ENCODE measurements at regions not wholly inside any gene's neighbourhood (a gene's known extent, or its start where the extent isn't known, plus 50 kb on each side); places are given as distances from the start of the nearest gene placed in this dataset.
"Not testable (repeated sequence)": the region's sequence is repeated elsewhere in the genome, so short reads cannot be mapped to it uniquely, and the experiment has no call there.

GRCh38 chr15:56792211-56792610 is 58.9 kb upstream of the ZNF280D start:
- Histone ChIP-seq H3K4ac (ENCODE audit: low read depth, low read length) (no peak overlapping the region), H3K9ac (ENCODE audit: extremely low read depth, insufficient read length, low read length) (no peak overlapping the region), H3K27me3 (ENCODE audit: insufficient read depth, low read length) (no peaks in the 10 kb centered on the region), H4K8ac (replicated peaks; ENCODE audit: insufficient read length, low read depth, low read length) (no peak overlapping the region), H3K4me2 (ENCODE audit: insufficient read depth, insufficient read length, low read length) (no peak overlapping the region), H4K91ac (ENCODE audit: insufficient read length, low read depth, low read length) (no peak overlapping the region), H3K14ac (ENCODE audit: insufficient read depth, low read length) (no peak overlapping the region), H4K5ac (ENCODE audit: insufficient read length, low read depth, low read length) (no peak overlapping the region), H2AK5ac (ENCODE audit: insufficient read length, low read length) (no peak overlapping the region), H3K79me1 (ENCODE audit: insufficient read depth, low read depth, low read length, poor library complexity, severe bottlenecking) (no peaks in the 10 kb centered on the region), H2BK12ac (ENCODE audit: insufficient read length, low read depth, low read length) (no peak overlapping the region), H3K23me2 (ENCODE audit: insufficient read length, low read depth, low read length, poor library complexity, severe bottlenecking) (no peaks in the 10 kb centered on the region), H3K23ac (ENCODE audit: insufficient read length, low read depth, low read length) (no peak overlapping the region), H3K4me1 (ENCODE audit: insufficient read depth, low read length) (no peaks in the 10 kb centered on the region), H3K18ac (ENCODE audit: insufficient read length, low read depth, low read length) (no peak overlapping the region), H2BK20ac (ENCODE audit: low read depth, low read length, poor library complexity, severe bottlenecking) (no peak overlapping the region), H2BK120ac (ENCODE audit: low read depth, low read length, poor library complexity, severe bottlenecking) (no peak overlapping the region), H3K79me2 (ENCODE audit: insufficient read depth, low read length) (no peaks in the 10 kb centered on the region), H3K27ac (ENCODE audit: insufficient read length, low read depth, low read length) (no peak overlapping the region), H3T11ph (ENCODE audit: low read length) (no peak overlapping the region), H2AFZ (ENCODE audit: low read length) (no peak overlapping the region), H3K56ac (ENCODE audit: insufficient read length, low read depth, low read length) (no peak overlapping the region), H2BK15ac (ENCODE audit: low read depth, low read length) (no peak overlapping the region), H4K20me1 (ENCODE audit: control insufficient read depth, insufficient read depth, insufficient read length) (no peaks in the 10 kb centered on the region), H3K9me3 (ENCODE audit: control insufficient read depth, low read depth, low read length) (no peaks in the 10 kb centered on the region), H2BK5ac (ENCODE audit: insufficient read length, low read length) (no peak overlapping the region)
- no peak for TF ChIP-seq CTCF (conservative IDR thresholded peaks at IDR 0.05)
- H3K27ac Mint-ChIP-seq = no peak overlapping the region
- H3K36me3 Mint-ChIP-seq (ENCODE audit: insufficient read depth in 1 of 3, low read depth in 3 of 3) = no peaks in the 10 kb centered on the region; a peak in 1 of 7 replicates
- DNase-seq = no peak
- H3K27me3 Mint-ChIP-seq (ENCODE audit: low read depth) = no peaks in the 10 kb centered on the region
- no peaks in the 10 kb centered on the region for H3K4me1 Mint-ChIP-seq
- no CpG with 5 or more reads among the region's 4 CpGs for WGBS (ENCODE audit: extremely low coverage, insufficient read length, low lambda C conversion rate)
- peaks cover 17 to 18% of the 10 kb centered on the region in 2 experiments for H3K9me3 Mint-ChIP-seq
- no peak overlapping the region for H3K4me3 Mint-ChIP-seq

- not testable (repeated sequence) for H3K27ac Mint-ChIP-seq; H3T11ph ChIP-seq (ENCODE audit: low read length); H2BK20ac ChIP-seq (ENCODE audit: low read depth, low read length, poor library complexity, severe bottlenecking); DNase-seq; H3K4ac ChIP-seq (ENCODE audit: low read depth, low read length); H4K5ac ChIP-seq (ENCODE audit: insufficient read length, low read depth, low read length); H2AK5ac ChIP-seq (ENCODE audit: insufficient read length, low read length); H2BK5ac ChIP-seq (ENCODE audit: insufficient read length, low read length); H4K91ac ChIP-seq (ENCODE audit: insufficient read length, low read depth, low read length); H3K4me1 ChIP-seq (ENCODE audit: insufficient read depth, low read length); H3K14ac ChIP-seq (ENCODE audit: insufficient read depth, low read length); H3K56ac ChIP-seq (ENCODE audit: insufficient read length, low read depth, low read length); H3K27me3 Mint-ChIP-seq (ENCODE audit: low read depth); H3K23ac ChIP-seq (ENCODE audit: insufficient read length, low read depth, low read length); H2BK15ac ChIP-seq (ENCODE audit: low read depth, low read length); H3K18ac ChIP-seq (ENCODE audit: insufficient read length, low read depth, low read length); H2BK12ac ChIP-seq (ENCODE audit: insufficient read length, low read depth, low read length); H3K79me1 ChIP-seq (ENCODE audit: insufficient read depth, low read depth, low read length, poor library complexity, severe bottlenecking); H4K8ac ChIP-seq (replicated peaks; ENCODE audit: insufficient read length, low read depth, low read length); H3K23me2 ChIP-seq (ENCODE audit: insufficient read length, low read depth, low read length, poor library complexity, severe bottlenecking); H3K79me2 ChIP-seq (ENCODE audit: insufficient read depth, low read length); H3K9me3 ChIP-seq (ENCODE audit: control insufficient read depth, low read depth, low read length); H4K20me1 ChIP-seq (ENCODE audit: control insufficient read depth, insufficient read depth, insufficient read length); H3K36me3 Mint-ChIP-seq (ENCODE audit: insufficient read depth in 1 of 3, low read depth in 3 of 3); H3K4me2 ChIP-seq (ENCODE audit: insufficient read depth, insufficient read length, low read length); H3K27me3 ChIP-seq (ENCODE audit: insufficient read depth, low read length); H2AFZ ChIP-seq (ENCODE audit: low read length); H3K27ac ChIP-seq (ENCODE audit: insufficient read length, low read depth, low read length); H3K4me3 Mint-ChIP-seq; H3K9ac ChIP-seq (ENCODE audit: extremely low read depth, insufficient read length, low read length); H3K4me1 Mint-ChIP-seq; H2BK120ac ChIP-seq (ENCODE audit: low read depth, low read length, poor library complexity, severe bottlenecking)
- peaks cover 17 to 18% of the 10 kb centered on the region in 2 experiments for H3K9me3 Mint-ChIP-seq
- WGBS (ENCODE audit: extremely low coverage, insufficient read length, low lambda C conversion rate) = no CpG with 5 or more reads among the region's 1 CpG
Observed at GRCh38 chr15:56791521-56791920, 58.2 kb upstream of the ZNF280D start.
